ENCODE measurements at regions not wholly inside any gene's neighbourhood (a gene's known extent, or its start where the extent isn't known, plus 50 kb on each side); places are given as distances from the start of the nearest gene placed in this dataset.
"Not testable (repeated sequence)": the region's sequence is repeated elsewhere in the genome, so short reads cannot be mapped to it uniquely, and the experiment has no call there.

DNA sequence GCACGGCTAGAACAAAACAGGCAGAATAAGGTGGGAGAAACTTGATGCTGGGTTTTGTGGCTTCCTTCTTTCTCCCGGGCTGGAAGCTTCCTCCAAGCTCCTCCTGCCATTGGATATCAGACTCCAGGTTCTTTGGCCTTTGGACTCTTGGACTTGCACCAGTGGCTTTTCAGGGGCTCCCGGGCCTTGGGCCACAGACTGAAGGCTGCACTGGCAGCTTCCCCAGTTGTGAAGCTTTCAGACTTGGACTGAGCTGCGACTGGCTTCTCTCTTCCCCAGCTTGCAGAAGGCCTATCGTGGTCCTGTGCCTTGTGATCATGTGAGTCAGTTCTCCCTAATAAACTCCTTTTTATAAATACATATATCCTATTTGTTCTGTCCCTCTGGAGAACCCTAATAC, 364.4 kb downstream of the DNAH5 start:
- no peak overlapping the region for H2BK15ac ChIP-seq (ENCODE audit: low read depth, poor library complexity, severe bottlenecking)
- no peaks in the 10 kb centered on the region for H3K79me1 ChIP-seq (replicated peaks; ENCODE audit: low read length, poor library complexity, severe bottlenecking)
- no peaks in the 10 kb centered on the region for H3K27me3 ChIP-seq (ENCODE audit: control insufficient read depth in 1 of 2, insufficient read depth in 1 of 2, low read length in 2 of 2)
- no peak overlapping the region for H3K4me2 ChIP-seq (ENCODE audit: low read length, poor library complexity, severe bottlenecking)
- no peak overlapping the region for H2BK120ac ChIP-seq (ENCODE audit: low read depth, low read length)
- H3K4ac ChIP-seq (ENCODE audit: low read depth in 1 of 2, low read length in 2 of 2): no peak overlapping the region
- no peak overlapping the region for H2BK12ac ChIP-seq (ENCODE audit: low read length in 2 of 2)
- no peak overlapping the region for H2AFZ ChIP-seq (ENCODE audit: low read depth, low read length)
- H3K14ac ChIP-seq (ENCODE audit: low read length in 2 of 2): no peak overlapping the region
- no peaks in the 10 kb centered on the region for H3K36me3 ChIP-seq (ENCODE audit: control insufficient read depth in 1 of 2, insufficient read depth in 2 of 2, low read depth in 1 of 2, low read length in 2 of 2)
- no peaks in the 10 kb centered on the region for H3K9me3 ChIP-seq (ENCODE audit: control insufficient read depth, low read length)
- no peak overlapping the region for H3K9ac ChIP-seq (ENCODE audit: low read length)
- no peak overlapping the region for H3K23ac ChIP-seq (ENCODE audit: low read length in 2 of 2)
- H2AK5ac ChIP-seq (ENCODE audit: low read length, severe bottlenecking): no peak overlapping the region
- no peak overlapping the region for H3K27ac ChIP-seq (ENCODE audit: low read length, poor library complexity, severe bottlenecking)
- H4K8ac ChIP-seq (ENCODE audit: low read length): no peak overlapping the region
- no peak overlapping the region for H3K18ac ChIP-seq (ENCODE audit: low read depth in 1 of 2, low read length in 2 of 2)
- no peak overlapping the region for H4K91ac ChIP-seq (ENCODE audit: low read length)
- WGBS: 82% methylated on average over 4 of the region's 5 CpGs
- no peak overlapping the region for H2BK5ac ChIP-seq (ENCODE audit: low read depth, low read length, poor library complexity, severe bottlenecking)
- DNase-seq: no peak
- no peaks in the 10 kb centered on the region for H3K4me1 ChIP-seq (ENCODE audit: control insufficient read depth, insufficient read depth, low read depth, low read length)
- H3K4me3 ChIP-seq (ENCODE audit: insufficient read depth in 1 of 2, low read depth in 1 of 2, low read length in 2 of 2): no peak overlapping the region

DNA sequence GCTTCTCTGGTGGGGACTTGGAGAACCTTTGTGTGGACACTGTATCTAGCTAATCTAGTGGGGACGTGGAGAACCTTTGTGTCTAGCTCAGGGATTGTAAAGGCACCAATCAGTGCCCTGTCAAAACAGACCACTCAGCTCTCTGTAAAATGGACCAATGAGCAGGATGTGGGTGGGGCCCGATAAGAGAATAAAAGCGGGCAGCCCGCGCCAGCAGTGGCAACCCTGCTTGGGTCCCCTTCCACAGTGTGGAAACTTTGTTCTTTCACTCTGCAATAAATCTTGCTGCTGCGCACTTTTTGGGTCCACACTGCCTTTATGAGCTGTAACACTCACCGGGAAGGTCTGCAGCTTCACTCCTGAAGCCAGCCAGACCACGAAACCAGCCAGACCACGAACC, 365.4 kb downstream of the DNAH5 start:
- WGBS: 87% methylated on average over 9 of the region's 9 CpGs
- not testable (repeated sequence) for H2BK120ac ChIP-seq (ENCODE audit: low read depth, low read length); H2BK12ac ChIP-seq (ENCODE audit: low read length in 2 of 2)

DNA sequence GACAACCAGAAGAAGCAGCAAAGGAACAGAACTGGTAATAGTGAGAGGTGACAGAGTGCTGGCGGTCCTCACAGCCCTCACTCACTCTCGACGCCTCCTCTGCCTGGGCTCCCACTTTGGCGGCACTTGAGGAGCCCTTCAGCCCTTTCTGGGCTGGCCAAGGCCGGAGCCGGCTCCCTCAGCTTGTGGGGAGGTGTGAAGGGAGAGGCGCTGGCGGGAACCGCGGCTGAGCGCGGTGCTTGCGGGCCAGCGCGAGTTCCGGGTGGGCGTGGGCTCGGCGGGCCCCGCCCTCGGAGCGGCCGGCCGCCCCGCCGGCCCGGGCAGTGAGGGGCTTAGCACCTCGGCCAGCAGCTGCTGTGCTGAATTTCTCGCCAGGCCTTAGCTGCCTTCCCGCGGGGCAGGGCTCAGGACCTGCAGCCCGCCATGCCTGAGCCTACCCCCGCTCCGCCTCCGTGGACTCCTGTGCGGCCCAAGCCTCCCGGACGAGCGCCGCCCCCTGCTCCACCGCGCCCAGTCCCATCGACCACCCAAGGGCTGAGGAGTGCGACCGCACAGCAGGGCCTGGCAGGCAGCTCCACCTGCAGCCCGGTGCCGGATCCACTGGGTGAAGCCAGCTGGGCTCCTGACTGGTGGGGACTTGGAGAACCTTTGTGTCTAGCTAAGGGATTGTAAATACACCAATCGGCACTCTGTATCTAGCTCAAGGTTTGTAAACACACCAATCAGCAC, 366.0 kb downstream of the DNAH5 start:
- H3K4me2 ChIP-seq (ENCODE audit: low read length, poor library complexity, severe bottlenecking); H3K4me3 ChIP-seq (ENCODE audit: insufficient read depth in 1 of 2, low read depth in 1 of 2, low read length in 2 of 2); H2BK120ac ChIP-seq (ENCODE audit: low read depth, low read length); H2BK12ac ChIP-seq (ENCODE audit: low read length in 2 of 2); DNase-seq; H4K8ac ChIP-seq (ENCODE audit: low read length); H3K27ac ChIP-seq (ENCODE audit: low read length, poor library complexity, severe bottlenecking); H3K23ac ChIP-seq (ENCODE audit: low read length in 2 of 2); H3K14ac ChIP-seq (ENCODE audit: low read length in 2 of 2); H3K9ac ChIP-seq (ENCODE audit: low read length); H3K79me1 ChIP-seq (replicated peaks; ENCODE audit: low read length, poor library complexity, severe bottlenecking); H3K9me3 ChIP-seq (ENCODE audit: control insufficient read depth, low read length); H3K27me3 ChIP-seq (ENCODE audit: control insufficient read depth in 1 of 2, insufficient read depth in 1 of 2, low read length in 2 of 2); H3K18ac ChIP-seq (ENCODE audit: low read depth in 1 of 2, low read length in 2 of 2); H4K91ac ChIP-seq (ENCODE audit: low read length); H2BK5ac ChIP-seq (ENCODE audit: low read depth, low read length, poor library complexity, severe bottlenecking); H2AK5ac ChIP-seq (ENCODE audit: low read length, severe bottlenecking); H2AFZ ChIP-seq (ENCODE audit: low read depth, low read length); H3K36me3 ChIP-seq (ENCODE audit: control insufficient read depth in 1 of 2, insufficient read depth in 2 of 2, low read depth in 1 of 2, low read length in 2 of 2); H3K4me1 ChIP-seq (ENCODE audit: control insufficient read depth, insufficient read depth, low read depth, low read length); H3K4ac ChIP-seq (ENCODE audit: low read depth in 1 of 2, low read length in 2 of 2); H2BK15ac ChIP-seq (ENCODE audit: low read depth, poor library complexity, severe bottlenecking): not testable (repeated sequence)
- 95% methylated on average over 45 of the region's 48 CpGs for WGBS

More for the DNA sequence above, 365.4 kb downstream of the DNAH5 start:
- H3K79me1 ChIP-seq (replicated peaks; ENCODE audit: low read length, poor library complexity, severe bottlenecking); H3K9me3 ChIP-seq (ENCODE audit: control insufficient read depth, low read length); DNase-seq; H3K9ac ChIP-seq (ENCODE audit: low read length); H3K4me1 ChIP-seq (ENCODE audit: control insufficient read depth, insufficient read depth, low read depth, low read length); H4K91ac ChIP-seq (ENCODE audit: low read length); H3K27me3 ChIP-seq (ENCODE audit: control insufficient read depth in 1 of 2, insufficient read depth in 1 of 2, low read length in 2 of 2); H2BK5ac ChIP-seq (ENCODE audit: low read depth, low read length, poor library complexity, severe bottlenecking); H3K4ac ChIP-seq (ENCODE audit: low read depth in 1 of 2, low read length in 2 of 2); H3K23ac ChIP-seq (ENCODE audit: low read length in 2 of 2); H2AFZ ChIP-seq (ENCODE audit: low read depth, low read length); H3K4me2 ChIP-seq (ENCODE audit: low read length, poor library complexity, severe bottlenecking); H3K14ac ChIP-seq (ENCODE audit: low read length in 2 of 2); H2AK5ac ChIP-seq (ENCODE audit: low read length, severe bottlenecking); H3K36me3 ChIP-seq (ENCODE audit: control insufficient read depth in 1 of 2, insufficient read depth in 2 of 2, low read depth in 1 of 2, low read length in 2 of 2); H3K18ac ChIP-seq (ENCODE audit: low read depth in 1 of 2, low read length in 2 of 2); H3K27ac ChIP-seq (ENCODE audit: low read length, poor library complexity, severe bottlenecking); H4K8ac ChIP-seq (ENCODE audit: low read length); H3K4me3 ChIP-seq (ENCODE audit: insufficient read depth in 1 of 2, low read depth in 1 of 2, low read length in 2 of 2); H2BK15ac ChIP-seq (ENCODE audit: low read depth, poor library complexity, severe bottlenecking): not testable (repeated sequence)

DNA sequence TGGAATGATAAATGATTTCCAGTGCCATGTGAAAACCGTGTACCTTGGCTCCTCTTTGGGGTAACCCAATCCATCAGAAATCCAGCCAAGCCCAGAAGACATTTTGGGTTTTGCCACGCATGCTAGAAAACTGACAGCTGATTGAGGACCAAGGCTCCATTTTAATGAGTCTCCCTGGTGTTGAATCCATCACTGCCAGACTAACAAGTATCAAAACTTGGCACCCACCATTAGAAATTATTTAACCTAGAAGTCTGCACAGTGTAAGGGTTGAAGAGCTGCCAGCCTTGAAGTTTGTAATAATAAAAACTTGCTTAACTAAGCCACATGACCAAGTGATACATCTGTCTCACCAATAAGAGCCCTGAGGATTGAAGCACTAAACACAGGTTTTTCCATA, 369.9 kb downstream of the DNAH5 start:
- DNase-seq: no peak
- no peak overlapping the region for H3K4me2 ChIP-seq (ENCODE audit: low read length, poor library complexity, severe bottlenecking)
- no peak overlapping the region for H3K14ac ChIP-seq (ENCODE audit: low read length in 2 of 2)
- H3K9ac ChIP-seq (ENCODE audit: low read length): no peak overlapping the region
- H4K8ac ChIP-seq (ENCODE audit: low read length): no peak overlapping the region
- H2AK5ac ChIP-seq (ENCODE audit: low read length, severe bottlenecking): no peak overlapping the region
- no peaks in the 10 kb centered on the region for H3K4me1 ChIP-seq (ENCODE audit: control insufficient read depth, insufficient read depth, low read depth, low read length)
- H3K27me3 ChIP-seq (ENCODE audit: control insufficient read depth in 1 of 2, insufficient read depth in 1 of 2, low read length in 2 of 2): no peaks in the 10 kb centered on the region
- H2BK120ac ChIP-seq (ENCODE audit: low read depth, low read length): no peak overlapping the region
- no peak overlapping the region for H2BK15ac ChIP-seq (ENCODE audit: low read depth, poor library complexity, severe bottlenecking)
- no peaks in the 10 kb centered on the region for H3K9me3 ChIP-seq (ENCODE audit: control insufficient read depth, low read length)
- H2AFZ ChIP-seq (ENCODE audit: low read depth, low read length): no peak overlapping the region
- no peak overlapping the region for H3K27ac ChIP-seq (ENCODE audit: low read length, poor library complexity, severe bottlenecking)
- WGBS: 58% methylated on average over 2 of the region's 2 CpGs
- H3K4ac ChIP-seq (ENCODE audit: low read depth in 1 of 2, low read length in 2 of 2): no peak overlapping the region
- no peak overlapping the region for H3K23ac ChIP-seq (ENCODE audit: low read length in 2 of 2)
- H3K79me1 ChIP-seq (replicated peaks; ENCODE audit: low read length, poor library complexity, severe bottlenecking): no peaks in the 10 kb centered on the region
- H2BK12ac ChIP-seq (ENCODE audit: low read length in 2 of 2): no peak overlapping the region
- no peak overlapping the region for H3K18ac ChIP-seq (ENCODE audit: low read depth in 1 of 2, low read length in 2 of 2)
- H4K91ac ChIP-seq (ENCODE audit: low read length): no peak overlapping the region
- H2BK5ac ChIP-seq (ENCODE audit: low read depth, low read length, poor library complexity, severe bottlenecking): no peak overlapping the region
- H3K4me3 ChIP-seq (ENCODE audit: insufficient read depth in 1 of 2, low read depth in 1 of 2, low read length in 2 of 2): no peak overlapping the region
- no peaks in the 10 kb centered on the region for H3K36me3 ChIP-seq (ENCODE audit: control insufficient read depth in 1 of 2, insufficient read depth in 2 of 2, low read depth in 1 of 2, low read length in 2 of 2)

Measured in mesenchymal stem cell (in vitro differentiated cells and primary cell).